K562 (cell line): ENCODE measurements at regions not wholly inside any gene's neighbourhood (a gene's known extent, or its start where the extent isn't known, plus 50 kb on each side); places are given as distances from the start of the nearest gene placed in this dataset.

Source experiments
- ATAC-seq: fragments of 200-7000 bp; cut with Tn5 transposase; 3 replicates; pipeline ENCODE4 v1.9.1; 2020; ENCODE audit warnings: moderate library complexity
- BruUV-seq: library from RNA; stranded (reverse); fragments of 400-500 nt; replicated peaks from 2 replicates; lab custom pipeline; 2021; lab: Mats Ljungman, UMichigan
- CTCF ChIA-PET: fragments of 300-600 bp; formaldehyde crosslinking; extraction: SDS; loops from one replicate; lab custom pipeline; 2021; ENCODE audit warnings: low intra/inter-chr PET ratio; lab: Yijun Ruan, JAX
- POLR2A ChIA-PET: fragments of 300-600, 350-650 bp; sonication (Branson Sonifier 250); formaldehyde crosslinking; extraction: SDS; loops from one replicate; lab custom pipeline; 2021; ENCODE audit warnings: antibody characterized with exemption, inconsistent platforms; lab: Yijun Ruan, JAX
- DNase-seq, 4 experiments: peaks; one replicate each; pipeline versions ENCODE4 v3.0.0 to v3.0.0-alpha.2; 2011 to 2018; ENCODE audit warnings: low spot score in 3 of 4, mixed read lengths in 3 of 4; ENCODE audit errors: extremely low read depth in 1 of 4
- FAIRE-seq: peaks from 2 replicates; lab custom pipeline; 2011; peaks lifted over from hg19 to GRCh38; lab: Jason Lieb, UNC
- H2AFZ ChIP-seq: 2 replicates; pipeline ENCODE4 v1.6.0; 2011; ENCODE audit warnings: low read depth, low read length, control low read depth, inconsistent platforms
- H3K27ac ChIP-seq: fragments of 200-600 bp; 3 replicates; pipeline ENCODE4 v1.8.0; 2011; ENCODE audit warnings: low read depth, mild to moderate bottlenecking, control low read depth, inconsistent platforms, low read length, moderate library complexity, mixed read lengths; ENCODE audit errors: extremely low read depth
- H3K27me3 ChIP-seq, 2 experiments: fragments of 300-600 bp in 1 of 2; 2 replicates in 1 of 2; 3 replicates in 1 of 2; pipeline versions ENCODE4 v1.6.0 to v1.8.0; 2011; ENCODE audit warnings: inconsistent platforms in 2 of 2, low read length in 2 of 2, mild to moderate bottlenecking in 1 of 2, mixed read lengths in 1 of 2, moderate library complexity in 1 of 2; ENCODE audit not compliant: control insufficient read depth in 2 of 2, insufficient read depth in 2 of 2
- H3K36me3 ChIP-seq: fragments of 300-600 bp; 3 replicates; pipeline ENCODE4 v1.8.0; 2011; ENCODE audit warnings: mild to moderate bottlenecking, low read length, inconsistent platforms; ENCODE audit not compliant: control insufficient read depth, insufficient read depth
- H3K4me1 ChIP-seq, 2 experiments: fragments of 200-600 bp in 1 of 2; replicated peaks in 1 of 2; 2 replicates in 1 of 2; 3 replicates in 1 of 2; pipeline versions ENCODE4 v1.5.1 to v1.8.0; 2011; ENCODE audit warnings: inconsistent platforms in 2 of 2, low read length in 2 of 2, mild to moderate bottlenecking in 1 of 2, mixed read lengths in 1 of 2, moderate library complexity in 1 of 2; ENCODE audit not compliant: control insufficient read depth in 2 of 2, insufficient read depth in 2 of 2
- H3K4me2 ChIP-seq: 2 replicates; pipeline ENCODE4 v1.6.1; 2011; ENCODE audit warnings: low read length, control low read depth, inconsistent platforms, mixed read lengths; ENCODE audit not compliant: insufficient read depth
- H3K4me3 ChIP-seq: fragments of 200-600 bp; sonication (generic), shearing (Covaris generic); 2 replicates; pipeline ENCODE4 v1.5.1; 2016; ENCODE audit warnings: control low read depth, inconsistent platforms
- H3K79me2 ChIP-seq: fragments of 200-600 bp; 3 replicates; pipeline ENCODE4 v1.8.0; 2011; ENCODE audit warnings: low read length, inconsistent platforms; ENCODE audit not compliant: control insufficient read depth, insufficient read depth
- H3K9ac ChIP-seq, 2 experiments: 2 replicates each; pipeline versions ENCODE4 v1.6.0 to v1.6.1; 2011; ENCODE audit warnings: low read depth in 2 of 2, low read length in 2 of 2, control low read depth in 1 of 2, inconsistent platforms in 1 of 2, mild to moderate bottlenecking in 1 of 2, mixed read lengths in 1 of 2; ENCODE audit not compliant: insufficient read depth in 1 of 2
- H3K9me1 ChIP-seq: one replicate; pipeline ENCODE4 v1.6.0; 2011; ENCODE audit warnings: inconsistent platforms, mild to moderate bottlenecking, low read length, moderate library complexity; ENCODE audit not compliant: control insufficient read depth, insufficient read depth
- H3K9me3 ChIP-seq: replicated peaks from 2 replicates; pipeline ENCODE4 v1.5.1; 2011; ENCODE audit warnings: low read depth, low read length, inconsistent platforms; ENCODE audit not compliant: control insufficient read depth, insufficient read depth
- H4K20me1 ChIP-seq: replicated peaks from 2 replicates; pipeline ENCODE4 v1.6.1; 2011; ENCODE audit warnings: low read length, inconsistent platforms, mixed read lengths; ENCODE audit not compliant: control insufficient read depth, insufficient read depth
- CC2D1A ChIP-seq: fragments of 450-650 bp; IDR thresholded peaks from 2 replicates; pipeline ENCODE4 v1.6.1; 2017; ENCODE audit warnings: mild to moderate bottlenecking
- COPS2 ChIP-seq: fragments of 450-650 bp; conservative IDR thresholded peaks from 2 replicates; pipeline ENCODE4 v1.6.1; 2016; ENCODE audit warnings: mild to moderate bottlenecking, moderate library complexity
- FOXA1 ChIP-seq: fragments of 450-650 bp; IDR thresholded peaks from 2 replicates; pipeline ENCODE4 v1.6.1; 2016; ENCODE audit warnings: mild to moderate bottlenecking, borderline replicate concordance
- FOXA3 ChIP-seq, 2 experiments: fragments of 450-650 bp in 1 of 2; sonication (generic) in 1 of 2; formaldehyde crosslinking; IDR thresholded peaks in 1 of 2; conservative IDR thresholded peaks in 1 of 2; 2 replicates each; pipeline versions ENCODE4 v1.4.0 to v1.8.0; 2020 to 2022; ENCODE audit warnings: mild to moderate bottlenecking in 2 of 2, missing genetic modification reagents in 1 of 2
- GTF2A2 ChIP-seq: IDR thresholded peaks from 2 replicates; pipeline ENCODE4 v1.6.1; 2016; ENCODE audit warnings: mild to moderate bottlenecking, missing genetic modification characterization, missing compliant biosample characterization
- KLF13 ChIP-seq: fragments of 450-650 bp; IDR thresholded peaks from 2 replicates; pipeline ENCODE4 v1.6.1; 2016; ENCODE audit warnings: missing genetic modification characterization, low read depth, mild to moderate bottlenecking, missing compliant biosample characterization, moderate library complexity, borderline replicate concordance
- NFIX ChIP-seq: fragments of 250-450 bp; sonication (Bioruptor Pico); IDR thresholded peaks from 2 replicates; pipeline ENCODE4 v1.4.0; 2020; ENCODE audit warnings: low read depth, mild to moderate bottlenecking, moderate library complexity
- PPARD ChIP-seq: fragments of 250-450 bp; sonication (Bioruptor Pico); IDR thresholded peaks from 2 replicates; pipeline ENCODE4 v1.8.0; 2022; ENCODE audit warnings: inconsistent platforms, mild to moderate bottlenecking, moderate library complexity
- STAT5A ChIP-seq: IDR thresholded peaks from 2 replicates; pipeline ENCODE4 v1.6.1; 2012; ENCODE audit warnings: low read length, inconsistent platforms, borderline replicate concordance
- TEAD1 ChIP-seq, 2 experiments: fragments of 450-650 bp in 1 of 2; sonication (generic) in 1 of 2; formaldehyde crosslinking; IDR thresholded peaks; 2 replicates each; pipeline versions ENCODE4 v1.4.0 to v1.8.0; 2020 to 2022; ENCODE audit warnings: mild to moderate bottlenecking in 2 of 2, missing genetic modification reagents in 1 of 2
- TFAM ChIP-seq: fragments of 250-450 bp; sonication (Bioruptor Pico); conservative IDR thresholded peaks from 2 replicates; pipeline ENCODE4 v1.5.0; 2021; ENCODE audit warnings: mild to moderate bottlenecking, moderate library complexity
- TOE1 ChIP-seq, 2 experiments: fragments of 450-650 bp in 1 of 2; sonication (generic) in 1 of 2; formaldehyde crosslinking in 1 of 2; IDR thresholded peaks; 2 replicates each; pipeline versions ENCODE4 v1.7.1 to v1.8.0; 2016 to 2022; ENCODE audit warnings: borderline replicate concordance in 2 of 2, mild to moderate bottlenecking in 2 of 2, antibody characterized with exemption in 1 of 2, inconsistent platforms in 1 of 2, low read depth in 1 of 2, missing genetic modification reagents in 1 of 2, moderate library complexity in 1 of 2
- YY1 ChIP-seq, 3 experiments: IDR thresholded peaks; 2 replicates each; pipeline ENCODE4 v1.6.1; 2011; ENCODE audit warnings: low read length in 2 of 3, mild to moderate bottlenecking in 2 of 3, moderate library complexity in 2 of 3, borderline replicate concordance in 1 of 3, control low read depth in 1 of 3, low read depth in 1 of 3; ENCODE audit not compliant: insufficient read depth in 3 of 3, insufficient replicate concordance in 2 of 3, control insufficient read depth in 1 of 3, insufficient read length in 1 of 3; ENCODE audit errors: extremely low read depth in 1 of 3
- ZNF232 ChIP-seq: sonication (generic); formaldehyde crosslinking; IDR thresholded peaks from 2 replicates; pipeline ENCODE4 v1.8.0; 2022; ENCODE audit warnings: mild to moderate bottlenecking, missing genetic modification reagents
- ZNF551 ChIP-seq: fragments of 250-450 bp; sonication (Bioruptor Pico); IDR thresholded peaks from 2 replicates; pipeline ENCODE4 v1.5.0; 2021; ENCODE audit warnings: mild to moderate bottlenecking, moderate library complexity
- WGBS: fragments of 100-300 bp; shearing (Covaris generic); methylation state at CpG from one replicate; pipeline ENCODE4 v1.1.6; 2016; ENCODE audit warnings: low coverage, mixed read lengths; ENCODE audit not compliant: insufficient coverage; ENCODE audit errors: missing lambda C conversion rate; 5-methylcytosine and 5-hydroxymethylcytosine counted together
- in situ Hi-C: fragments of 300-500 bp; cut with MboI; formaldehyde crosslinking; loops from 4 replicates; pipeline ENCODE4 v1.15.0; 2018; ENCODE audit warnings: inconsistent platforms, mixed read lengths
- intact Hi-C: fragments of 100-400 bp; cut with micrococcal nuclease; formaldehyde crosslinking; loops from 2 replicates; pipeline ENCODE4 v1.14.2; 2022
- TF ChIP-seq, protein P1 (sequence below), 3 experiments: fragments of 200-800 bp in 1 of 3; sonication (Bioruptor generic) in 1 of 3; sonication (generic) in 1 of 3; formaldehyde crosslinking in 1 of 3; IDR thresholded peaks; 2 replicates each; pipeline versions ENCODE4 v1.6.1 to v1.8.0; 2016 to 2022; ENCODE audit warnings: mild to moderate bottlenecking in 2 of 3, missing compliant biosample characterization in 2 of 3, missing genetic modification characterization in 2 of 3, missing genetic modification reagents in 1 of 3
- TF ChIP-seq, protein P2 (sequence below): fragments of 450-650 bp; formaldehyde crosslinking; conservative IDR thresholded peaks from 2 replicates; pipeline ENCODE4 v1.4.0; 2022; ENCODE audit warnings: mild to moderate bottlenecking, missing genetic modification characterization

DNA sequence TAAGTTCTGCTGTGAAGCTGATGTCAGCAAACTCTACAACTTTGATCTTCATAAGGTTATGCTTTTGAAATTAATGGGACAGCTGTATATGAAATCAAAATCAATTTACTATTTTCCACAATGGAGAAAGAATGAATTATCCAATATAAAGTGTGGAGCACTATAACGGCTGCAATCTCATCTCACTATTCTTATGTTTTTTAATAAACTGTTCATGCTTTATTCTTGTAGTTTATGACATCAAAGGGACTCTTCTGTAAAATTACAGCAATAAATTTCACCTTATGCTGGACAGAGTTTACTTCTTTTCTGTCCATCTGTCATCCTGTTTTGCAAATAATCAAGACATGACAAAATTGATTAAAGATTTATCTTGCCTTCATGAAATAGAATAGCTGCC is 192.5 kb downstream of the TECRL start:
- ChIA-PET CTCF (no interaction called here), POLR2A (no interaction called here)
- no peak for ATAC-seq

More for the DNA sequence above, 192.5 kb downstream of the TECRL start:
- intact Hi-C loops = loop anchor here (5.0 kb wide), 1 partner anchor 41 kb away; no protein-coding TSS in a partner anchor
- no peaks in the 10 kb centered on the region for H3K9me1 ChIP-seq
- no TSS peak for BruUV-seq
- no peak for FAIRE-seq
- no peak overlapping the region for H3K9ac ChIP-seq
- H4K20me1 ChIP-seq = no peaks in the 10 kb centered on the region
- H3K79me2 ChIP-seq = no peaks in the 10 kb centered on the region
- TF ChIP-seq FOXA3 (CRISPR knock-in tag; conservative IDR thresholded peaks at IDR 0.05 in 1 of 2, IDR thresholded peaks at IDR 0.05 in 1 of 2) (no peak), ZNF232 (CRISPR knock-in tag) (no peak), CC2D1A (no peak), YY1 (IDR thresholded peaks at IDR 0.05; ENCODE audit: borderline replicate concordance in 1 of 3, control insufficient read depth in 1 of 3, extremely low read depth in 1 of 3, insufficient read depth in 3 of 3, insufficient read length in 1 of 3, insufficient replicate concordance in 2 of 3, low read depth in 1 of 3, low read length in 2 of 3) (no peak), STAT5A (no peak), TFAM (CRISPR knock-in tag) (no peak), TEAD1 (CRISPR knock-in tag; IDR thresholded peaks at IDR 0.05) (no peak), PPARD (CRISPR knock-in tag) (no peak), ZNF551 (CRISPR knock-in tag) (no peak), TOE1 (IDR thresholded peaks at IDR 0.05; ENCODE audit: borderline replicate concordance) (no peak), TOE1 (CRISPR knock-in tag; IDR thresholded peaks at IDR 0.05; ENCODE audit: borderline replicate concordance, low read depth) (no peak), KLF13 (tag) (no peak), NFIX (CRISPR knock-in tag) (no peak), COPS2 (no peak), FOXA1 (no peak), GTF2A2 (tag) (no peak)
- TF ChIP-seq, protein P1, sequence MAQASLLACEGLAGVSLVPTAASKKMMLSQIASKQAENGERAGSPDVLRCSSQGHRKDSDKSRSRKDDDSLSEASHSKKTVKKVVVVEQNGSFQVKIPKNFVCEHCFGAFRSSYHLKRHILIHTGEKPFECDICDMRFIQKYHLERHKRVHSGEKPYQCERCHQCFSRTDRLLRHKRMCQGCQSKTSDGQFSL (CRISPR knock-in tag; IDR thresholded peaks at IDR 0.05) = no peak
- TF ChIP-seq, protein P1 (tag; IDR thresholded peaks at IDR 0.05) = no peak
- TF ChIP-seq, protein P2, sequence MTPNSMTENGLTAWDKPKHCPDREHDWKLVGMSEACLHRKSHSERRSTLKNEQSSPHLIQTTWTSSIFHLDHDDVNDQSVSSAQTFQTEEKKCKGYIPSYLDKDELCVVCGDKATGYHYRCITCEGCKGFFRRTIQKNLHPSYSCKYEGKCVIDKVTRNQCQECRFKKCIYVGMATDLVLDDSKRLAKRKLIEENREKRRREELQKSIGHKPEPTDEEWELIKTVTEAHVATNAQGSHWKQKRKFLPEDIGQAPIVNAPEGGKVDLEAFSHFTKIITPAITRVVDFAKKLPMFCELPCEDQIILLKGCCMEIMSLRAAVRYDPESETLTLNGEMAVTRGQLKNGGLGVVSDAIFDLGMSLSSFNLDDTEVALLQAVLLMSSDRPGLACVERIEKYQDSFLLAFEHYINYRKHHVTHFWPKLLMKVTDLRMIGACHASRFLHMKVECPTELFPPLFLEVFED (CRISPR knock-in tag) = no peak
- H3K36me3 ChIP-seq = no peaks in the 10 kb centered on the region
- H3K4me1 ChIP-seq = no peaks in the 10 kb centered on the region
- H2AFZ ChIP-seq = no peak overlapping the region
- no peak overlapping the region for H3K4me2 ChIP-seq
- no peak overlapping the region for H3K27ac ChIP-seq
- in situ Hi-C loops = no loop called here
- DNase-seq = no peak
- no peaks in the 10 kb centered on the region for H3K27me3 ChIP-seq
- H3K4me3 ChIP-seq = no peak overlapping the region
- 0% methylated on average over 1 of the region's 1 CpG for WGBS
- no peaks in the 10 kb centered on the region for H3K9me3 ChIP-seq
